Osteocyte (in vitro differentiated cells): ENCODE measurements at regions not wholly inside any gene's neighbourhood (a gene's known extent, or its start where the extent isn't known, plus 50 kb on each side); places are given as distances from the start of the nearest gene placed in this dataset.
"Not testable (repeated sequence)": the region's sequence is repeated elsewhere in the genome, so short reads cannot be mapped to it uniquely, and the experiment has no call there.

Experiments used
- DNase-seq: peaks from one replicate; pipeline ENCODE4 v3.0.0; 2021; ENCODE audit warnings: mixed read lengths; ENCODE audit not compliant: unreplicated experiment; ENCODE audit errors: extremely low spot score
- H3K27ac Mint-ChIP-seq: one replicate; pipeline ENCODE4 v1.8.0; 2021; ENCODE audit warnings: mild to moderate bottlenecking, mixed read lengths; ENCODE audit not compliant: unreplicated experiment
- H3K27me3 Mint-ChIP-seq: one replicate; pipeline ENCODE4 v1.8.0; 2021; ENCODE audit warnings: mixed read lengths; ENCODE audit not compliant: unreplicated experiment
- H3K36me3 Mint-ChIP-seq: one replicate; pipeline ENCODE4 v1.8.0; 2021; ENCODE audit warnings: mixed read lengths; ENCODE audit not compliant: unreplicated experiment
- H3K4me1 Mint-ChIP-seq: one replicate; pipeline ENCODE4 v1.8.0; 2021; ENCODE audit warnings: mixed read lengths; ENCODE audit not compliant: unreplicated experiment
- H3K4me3 Mint-ChIP-seq: one replicate; pipeline ENCODE4 v1.8.0; 2021; ENCODE audit warnings: mild to moderate bottlenecking, moderate library complexity, mixed read lengths; ENCODE audit not compliant: unreplicated experiment
- H3K9me3 Mint-ChIP-seq: one replicate; pipeline ENCODE4 v1.8.0; 2021; ENCODE audit warnings: mixed read lengths; ENCODE audit not compliant: unreplicated experiment
- TF ChIP-seq, protein P1 (sequence below): fragments of 200-600 bp; sonication (generic); IDR thresholded peaks from 2 replicates; pipeline ENCODE4 v1.5.0; 2021; ENCODE audit warnings: antibody characterized with exemption, mild to moderate bottlenecking, moderate library complexity

DNA sequence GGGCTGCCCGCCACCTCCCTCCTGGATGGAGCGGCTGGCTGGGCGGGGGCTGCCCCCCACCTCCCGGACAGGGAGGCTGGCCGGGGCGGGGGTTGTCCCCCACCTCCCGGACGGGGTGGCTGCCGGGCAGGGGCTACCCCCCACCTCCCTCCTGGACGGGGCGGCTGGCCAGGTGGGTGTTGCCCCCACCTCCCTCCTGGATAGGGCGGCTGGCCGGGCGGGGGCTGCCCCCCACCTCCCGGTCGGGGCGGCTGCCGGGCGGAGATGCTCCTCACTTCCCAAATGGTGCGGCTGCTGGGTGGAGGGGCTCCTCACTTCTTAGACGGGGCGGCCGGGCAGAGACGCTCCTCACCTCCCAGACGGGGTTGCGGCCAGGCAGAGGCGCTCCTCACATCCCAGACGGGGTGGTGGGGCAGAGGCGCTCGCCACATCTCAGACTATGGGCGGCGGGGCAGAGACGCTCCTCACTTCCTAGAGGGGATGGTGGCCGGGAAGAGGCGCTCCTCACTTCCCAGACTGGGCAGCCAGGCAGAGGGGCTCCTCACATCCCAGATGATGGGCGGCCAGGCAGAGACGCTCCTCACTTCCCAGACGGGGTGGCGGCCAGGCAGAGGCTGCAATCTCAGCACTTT lies 153.9 kb upstream of the OR4C13 start:
- peaks cover 25% of the 10 kb centered on the region for H3K9me3 Mint-ChIP-seq
- H3K27ac Mint-ChIP-seq, H3K36me3 Mint-ChIP-seq, H3K4me3 Mint-ChIP-seq, H3K4me1 Mint-ChIP-seq, DNase-seq, H3K27me3 Mint-ChIP-seq: not testable (repeated sequence)

DNA sequence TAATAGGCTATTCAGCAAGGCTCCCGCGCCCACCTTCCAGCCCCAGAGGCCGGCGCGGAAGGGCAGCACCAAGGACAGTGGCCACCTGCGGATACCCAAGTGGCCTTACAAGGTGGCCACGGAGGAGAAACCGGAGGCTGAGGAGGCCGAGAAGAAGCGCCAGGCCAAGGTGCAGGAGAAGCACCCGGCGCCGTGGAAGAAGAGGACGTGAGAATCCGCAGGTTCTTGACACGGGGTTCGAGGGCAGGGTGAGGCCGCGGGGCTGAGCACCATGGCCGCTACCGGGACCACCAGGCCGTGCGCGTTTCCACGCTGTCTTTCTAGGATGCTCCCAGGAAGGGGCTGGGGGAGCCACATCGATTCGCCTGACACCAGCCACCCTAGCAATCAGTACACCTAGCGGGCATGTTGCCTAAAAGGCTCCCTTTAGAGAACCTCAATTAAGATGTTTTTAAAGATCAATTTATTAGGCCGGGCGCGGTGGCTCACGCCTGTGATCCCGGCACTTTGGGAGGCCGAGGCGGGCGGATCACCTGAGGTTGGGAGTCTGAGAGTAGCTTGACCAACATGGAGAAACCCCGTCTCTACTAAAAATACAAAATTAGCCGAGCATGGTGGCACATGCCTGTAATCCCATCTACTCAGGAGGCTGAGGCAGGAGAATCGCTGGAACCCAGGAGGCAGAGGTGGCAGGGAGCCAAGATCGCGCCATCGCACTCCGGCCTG lies 134.3 kb upstream of the OR4C13 start:
- H3K27ac Mint-ChIP-seq, H3K36me3 Mint-ChIP-seq, H3K4me3 Mint-ChIP-seq, H3K4me1 Mint-ChIP-seq, H3K27me3 Mint-ChIP-seq, DNase-seq: not testable (repeated sequence)
- peaks cover 17% of the 10 kb centered on the region for H3K9me3 Mint-ChIP-seq

DNA sequence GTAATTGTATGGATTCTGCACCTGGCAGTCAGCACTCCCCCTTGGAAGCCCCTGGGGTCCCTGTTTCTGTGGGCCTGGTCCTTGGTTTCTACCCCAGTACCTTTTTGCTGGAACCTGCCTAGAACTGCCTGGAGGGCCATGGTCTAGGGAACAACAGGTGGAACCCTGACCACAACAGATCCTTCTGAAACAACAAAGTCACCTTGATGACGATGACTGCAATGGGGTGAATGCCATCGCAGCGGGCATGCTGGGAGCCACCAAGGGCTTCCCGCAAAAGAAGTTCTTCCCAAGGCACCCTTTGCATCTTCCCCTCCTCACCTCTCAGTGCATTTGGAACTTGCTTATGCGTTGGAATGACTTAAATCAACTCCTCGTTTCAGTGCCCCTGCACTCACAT lies 129.0 kb upstream of the OR4C13 start:
- H3K27me3 Mint-ChIP-seq, H3K4me3 Mint-ChIP-seq, H3K36me3 Mint-ChIP-seq, H3K27ac Mint-ChIP-seq, DNase-seq, H3K4me1 Mint-ChIP-seq: not testable (repeated sequence)
- H3K9me3 Mint-ChIP-seq: peaks cover 24% of the 10 kb centered on the region

DNA sequence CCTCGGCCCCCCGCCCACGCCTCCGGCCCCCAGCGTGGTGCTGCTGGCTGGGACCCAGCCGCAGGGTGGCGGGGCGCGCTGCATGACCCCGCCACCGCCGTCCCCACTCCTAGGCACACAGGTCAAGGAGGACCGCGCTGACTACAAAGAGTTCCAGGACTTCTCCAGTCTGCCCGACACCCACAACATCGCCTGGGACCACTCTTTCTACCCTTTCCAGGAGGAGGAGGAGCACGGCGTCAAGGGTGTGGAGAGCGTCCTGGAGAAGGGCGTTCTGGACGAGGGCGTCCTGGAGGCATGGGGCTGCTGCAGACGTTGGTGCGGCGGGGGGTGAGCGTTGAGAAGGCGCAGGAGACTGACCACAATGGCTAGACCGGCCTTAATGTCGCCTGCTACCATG lies 101.7 kb upstream of the OR4C13 start:
- H3K9me3 Mint-ChIP-seq: peaks cover 27% of the 10 kb centered on the region
- not testable (repeated sequence) for H3K27ac Mint-ChIP-seq, DNase-seq, H3K4me3 Mint-ChIP-seq, H3K4me1 Mint-ChIP-seq, H3K36me3 Mint-ChIP-seq, H3K27me3 Mint-ChIP-seq

DNA sequence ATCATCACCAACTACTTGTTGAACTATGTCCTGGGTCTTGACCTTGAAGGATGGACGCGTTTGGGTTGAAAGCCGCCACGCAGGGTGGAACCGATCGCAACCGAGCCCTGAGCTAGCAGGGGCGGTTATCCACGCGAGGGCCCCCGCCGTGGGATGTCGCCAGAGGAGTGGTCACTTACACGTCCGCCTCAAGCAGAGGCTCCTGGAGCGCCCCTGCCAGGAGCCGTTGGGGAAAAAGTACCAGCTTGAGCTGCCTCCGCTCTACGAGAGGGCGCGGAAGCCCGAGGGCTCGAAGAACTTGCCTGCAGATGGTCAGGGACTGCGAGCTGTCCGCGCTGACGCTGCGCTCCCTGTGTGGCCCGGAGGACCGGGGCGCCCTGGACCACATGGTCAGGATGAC lies 100.7 kb upstream of the OR4C13 start:
- Mint-ChIP-seq H3K9me3 (peaks cover 31% of the 10 kb centered on the region), H3K4me3 (no peak overlapping the region), H3K27ac (no peak overlapping the region), H3K27me3 (no peaks in the 10 kb centered on the region), H3K4me1 (no peaks in the 10 kb centered on the region), H3K36me3 (no peaks in the 10 kb centered on the region)
- no peak for DNase-seq
- TF ChIP-seq, protein P1, sequence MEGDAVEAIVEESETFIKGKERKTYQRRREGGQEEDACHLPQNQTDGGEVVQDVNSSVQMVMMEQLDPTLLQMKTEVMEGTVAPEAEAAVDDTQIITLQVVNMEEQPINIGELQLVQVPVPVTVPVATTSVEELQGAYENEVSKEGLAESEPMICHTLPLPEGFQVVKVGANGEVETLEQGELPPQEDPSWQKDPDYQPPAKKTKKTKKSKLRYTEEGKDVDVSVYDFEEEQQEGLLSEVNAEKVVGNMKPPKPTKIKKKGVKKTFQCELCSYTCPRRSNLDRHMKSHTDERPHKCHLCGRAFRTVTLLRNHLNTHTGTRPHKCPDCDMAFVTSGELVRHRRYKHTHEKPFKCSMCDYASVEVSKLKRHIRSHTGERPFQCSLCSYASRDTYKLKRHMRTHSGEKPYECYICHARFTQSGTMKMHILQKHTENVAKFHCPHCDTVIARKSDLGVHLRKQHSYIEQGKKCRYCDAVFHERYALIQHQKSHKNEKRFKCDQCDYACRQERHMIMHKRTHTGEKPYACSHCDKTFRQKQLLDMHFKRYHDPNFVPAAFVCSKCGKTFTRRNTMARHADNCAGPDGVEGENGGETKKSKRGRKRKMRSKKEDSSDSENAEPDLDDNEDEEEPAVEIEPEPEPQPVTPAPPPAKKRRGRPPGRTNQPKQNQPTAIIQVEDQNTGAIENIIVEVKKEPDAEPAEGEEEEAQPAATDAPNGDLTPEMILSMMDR: no peak

DNA sequence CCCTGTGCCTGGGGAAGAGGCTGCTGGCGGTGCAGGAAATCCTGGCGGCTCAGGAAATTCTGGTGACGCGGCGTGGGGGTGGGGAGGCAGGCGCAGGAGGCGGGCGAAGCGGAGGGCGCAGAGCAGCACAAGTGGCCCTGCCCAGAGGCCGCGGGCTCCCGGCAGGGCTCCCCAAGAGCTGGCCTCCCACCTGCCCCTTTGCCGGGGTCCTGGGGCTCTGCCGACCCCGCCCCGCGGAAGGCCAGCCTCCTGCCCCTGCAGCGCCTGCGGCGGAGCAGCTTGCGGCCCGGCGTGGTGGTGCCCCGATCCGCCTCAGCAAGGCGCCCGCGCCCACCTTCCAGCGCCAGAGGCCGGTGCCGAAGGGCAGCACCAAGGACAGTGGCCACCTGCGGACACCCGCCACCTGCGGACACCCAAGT lies 100.2 kb upstream of the OR4C13 start:
- Mint-ChIP-seq H3K36me3 (no peaks in the 10 kb centered on the region), H3K4me1 (no peaks in the 10 kb centered on the region), H3K27ac (no peak overlapping the region), H3K9me3 (peaks cover 30% of the 10 kb centered on the region), H3K4me3 (no peak overlapping the region), H3K27me3 (no peaks in the 10 kb centered on the region)
- no peak for DNase-seq
- TF ChIP-seq, protein P1: no peak

DNA sequence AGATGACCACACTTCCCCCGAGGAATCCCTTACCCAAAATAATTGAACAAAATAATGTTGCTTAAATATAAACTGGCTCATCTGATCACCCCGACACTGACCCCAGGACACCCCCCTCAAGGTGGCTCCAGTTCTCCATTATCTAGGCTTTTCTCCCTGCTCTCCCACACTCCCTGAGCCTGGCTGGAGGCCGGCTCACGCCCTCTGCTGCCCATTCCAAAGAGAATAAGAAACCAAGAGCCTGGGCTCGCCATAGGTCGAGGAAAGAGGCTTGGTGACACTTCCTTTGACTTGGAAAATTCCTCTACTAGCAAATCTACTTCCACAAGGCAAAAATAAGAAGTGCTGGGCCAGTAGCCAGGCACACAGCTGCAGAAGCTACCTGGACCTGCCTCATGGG lies 63.3 kb upstream of the OR4C13 start:
- H3K9me3 Mint-ChIP-seq: peaks cover 26% of the 10 kb centered on the region
- not testable (repeated sequence) for H3K36me3 Mint-ChIP-seq, H3K4me3 Mint-ChIP-seq, H3K4me1 Mint-ChIP-seq, H3K27me3 Mint-ChIP-seq, DNase-seq, H3K27ac Mint-ChIP-seq

DNA sequence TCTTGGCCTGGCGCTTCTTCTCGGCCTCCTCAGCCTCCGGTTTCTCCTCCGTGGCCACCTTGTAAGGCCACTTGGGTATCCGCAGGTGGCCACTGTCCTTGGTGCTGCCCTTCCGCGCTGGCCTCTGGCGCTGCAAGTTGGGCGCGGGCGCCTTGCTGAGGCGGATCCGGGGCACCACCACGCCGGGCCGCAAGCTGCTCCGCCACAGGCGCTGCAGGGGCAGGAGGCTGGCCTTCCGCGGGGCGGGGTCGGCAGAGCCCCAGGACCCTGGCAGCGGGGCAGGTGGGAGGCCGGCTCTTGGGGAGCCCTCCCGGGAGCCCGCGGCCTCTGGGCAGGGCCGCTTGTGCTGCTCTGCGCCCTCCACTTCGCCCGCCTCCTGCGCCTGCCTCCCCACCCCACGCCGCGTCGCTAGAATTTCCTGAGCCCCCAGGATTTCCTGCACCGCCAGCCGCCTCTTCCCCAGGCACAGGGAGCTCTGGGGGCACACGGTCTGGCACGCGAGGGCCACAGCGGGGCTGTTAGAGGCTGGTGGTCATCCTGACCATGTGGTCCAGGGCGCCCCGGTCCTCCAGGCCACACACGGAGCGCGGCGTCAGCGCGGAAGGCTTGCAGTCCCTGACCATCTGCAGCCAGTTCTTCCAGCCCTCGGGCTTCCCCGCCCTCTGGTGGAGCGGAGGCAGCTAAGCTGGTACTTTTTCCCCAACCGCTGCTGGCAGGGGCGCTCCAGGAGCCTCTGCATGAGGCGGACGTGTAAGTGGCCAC lies 60.1 kb upstream of the OR4C13 start:
- H3K27me3 Mint-ChIP-seq, H3K27ac Mint-ChIP-seq, H3K36me3 Mint-ChIP-seq, H3K4me3 Mint-ChIP-seq, H3K4me1 Mint-ChIP-seq: not testable (repeated sequence)
- peaks cover 36% of the 10 kb centered on the region for H3K9me3 Mint-ChIP-seq
- DNase-seq: peak; percentile 85

DNA sequence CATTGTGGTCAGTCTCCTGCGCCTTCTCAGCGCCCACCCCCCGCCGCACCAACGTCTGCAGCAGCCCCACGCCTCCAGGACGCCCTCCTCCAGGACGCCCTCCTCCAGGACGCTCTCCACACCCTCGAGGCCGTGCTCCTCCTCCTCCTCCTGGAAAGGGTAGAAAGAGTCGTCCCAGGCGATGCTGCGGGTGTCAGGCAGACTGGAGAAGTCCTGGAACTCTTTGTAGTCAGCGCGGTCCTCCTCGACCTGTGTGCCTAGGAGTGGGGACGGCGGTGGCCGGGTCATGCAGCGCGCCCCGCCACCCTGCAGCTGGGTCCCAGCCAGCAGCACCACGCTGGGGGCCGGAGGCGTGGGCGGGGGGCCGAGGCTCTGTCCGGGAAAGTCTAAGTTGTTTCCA lies 58.7 kb upstream of the OR4C13 start:
- H3K36me3 Mint-ChIP-seq, H3K27ac Mint-ChIP-seq, DNase-seq, H3K27me3 Mint-ChIP-seq, H3K4me1 Mint-ChIP-seq, H3K4me3 Mint-ChIP-seq: not testable (repeated sequence)
- peaks cover 42% of the 10 kb centered on the region for H3K9me3 Mint-ChIP-seq
